Transverse colon (tissue), 1 donor: ENCODE measurements at regions not wholly inside any gene's neighbourhood (a gene's known extent, or its start where the extent isn't known, plus 50 kb on each side); places are given as distances from the start of the nearest gene placed in this dataset.

Experiments used
- EP300 ChIP-seq: sonication (generic); formaldehyde crosslinking; IDR thresholded peaks from one replicate; pipeline ENCODE4 v1.6.1; 2017; ENCODE audit warnings: antibody characterized with exemption, low read depth
- POLR2A ChIP-seq: fragments of 450-650 bp; IDR thresholded peaks from one replicate; pipeline ENCODE4 v1.6.1; 2016; ENCODE audit warnings: antibody characterized with exemption, mild to moderate bottlenecking, moderate library complexity

- no peak for TF ChIP-seq EP300
- no peak for TF ChIP-seq POLR2A
These were observed 1225.3 kb downstream of the SUCLG1 start for GRCh38 chr2:83233781-83234180.
